Natural killer cell (primary cell): ENCODE measurements at regions not wholly inside any gene's neighbourhood (a gene's known extent, or its start where the extent isn't known, plus 50 kb on each side); places are given as distances from the start of the nearest gene placed in this dataset.

Experiments
- ATAC-seq, 3 donors: fragments of 150-1000 bp in 2 of 3; fragments of 200-7000 bp in 1 of 3; cut with Tn5 transposase; 1 replicate in 1 of 3; 2 replicates in 2 of 3; pipeline ENCODE4 v1.10.0; 2021; ENCODE audit warnings: mild to moderate bottlenecking in 2 of 3, moderate library complexity in 2 of 3
- DNase-seq, 2 donors: peaks; one replicate each; pipeline versions ENCODE4 v3.0.0 to v3.0.0-alpha.2; 2013 to 2021; ENCODE audit warnings: mixed read lengths in 1 of 2
- H3K27ac ChIP-seq: one replicate; pipeline ENCODE4 v1.5.1; 2013; ENCODE audit warnings: mild to moderate bottlenecking, low read length
- H3K27me3 ChIP-seq: one replicate; pipeline ENCODE4 v1.6.1; 2013; ENCODE audit warnings: low read length; ENCODE audit not compliant: control insufficient read depth, insufficient read depth
- H3K36me3 ChIP-seq: one replicate; pipeline ENCODE4 v1.6.1; 2013; ENCODE audit warnings: low read length; ENCODE audit not compliant: control insufficient read depth, insufficient read depth
- H3K4me1 ChIP-seq: one replicate; pipeline ENCODE4 v1.6.1; 2013; ENCODE audit warnings: low read length; ENCODE audit not compliant: control insufficient read depth, insufficient read depth
- H3K4me3 ChIP-seq: one replicate; pipeline ENCODE4 v1.5.1; 2013; ENCODE audit warnings: low read length
- H3K9me3 ChIP-seq: one replicate; pipeline ENCODE4 v1.6.1; 2013; ENCODE audit warnings: low read length; ENCODE audit not compliant: control insufficient read depth, insufficient read depth
- H3K27ac Mint-ChIP-seq, 2 donors: one replicate each; pipeline ENCODE4 v1.8.0; 2022; ENCODE audit warnings: mild to moderate bottlenecking in 2 of 2, mixed read lengths in 2 of 2, moderate library complexity in 1 of 2
- H3K27me3 Mint-ChIP-seq, 2 donors: one replicate each; pipeline ENCODE4 v1.8.0; 2022; ENCODE audit warnings: low read depth in 2 of 2, mixed read lengths in 2 of 2
- H3K36me3 Mint-ChIP-seq: one replicate; pipeline ENCODE4 v1.8.0; 2022; ENCODE audit warnings: mixed read lengths
- H3K4me1 Mint-ChIP-seq, 2 donors: one replicate each; pipeline ENCODE4 v1.8.0; 2022; ENCODE audit warnings: mixed read lengths in 2 of 2
- H3K4me3 Mint-ChIP-seq: one replicate; pipeline ENCODE4 v1.8.0; 2022; ENCODE audit warnings: mild to moderate bottlenecking, moderate library complexity, mixed read lengths
- H3K9me3 Mint-ChIP-seq, 2 donors: one replicate each; pipeline ENCODE4 v1.8.0; 2022; ENCODE audit warnings: mixed read lengths in 2 of 2
- CTCF ChIP-seq: fragments of 200-600 bp; IDR thresholded peaks from one replicate; pipeline ENCODE4 v1.8.0; 2022; ENCODE audit warnings: antibody characterized with exemption
- WGBS: methylation state at CpG from one replicate; pipeline ENCODE4 v1.1.7; 2013; ENCODE audit warnings: missing lambda C conversion rate; ENCODE audit not compliant: insufficient coverage; 5-methylcytosine and 5-hydroxymethylcytosine counted together
- intact Hi-C: fragments of 100-400 bp; cut with micrococcal nuclease; formaldehyde crosslinking; loops from one replicate; pipeline ENCODE4 v1.14.2; 2022

DNA sequence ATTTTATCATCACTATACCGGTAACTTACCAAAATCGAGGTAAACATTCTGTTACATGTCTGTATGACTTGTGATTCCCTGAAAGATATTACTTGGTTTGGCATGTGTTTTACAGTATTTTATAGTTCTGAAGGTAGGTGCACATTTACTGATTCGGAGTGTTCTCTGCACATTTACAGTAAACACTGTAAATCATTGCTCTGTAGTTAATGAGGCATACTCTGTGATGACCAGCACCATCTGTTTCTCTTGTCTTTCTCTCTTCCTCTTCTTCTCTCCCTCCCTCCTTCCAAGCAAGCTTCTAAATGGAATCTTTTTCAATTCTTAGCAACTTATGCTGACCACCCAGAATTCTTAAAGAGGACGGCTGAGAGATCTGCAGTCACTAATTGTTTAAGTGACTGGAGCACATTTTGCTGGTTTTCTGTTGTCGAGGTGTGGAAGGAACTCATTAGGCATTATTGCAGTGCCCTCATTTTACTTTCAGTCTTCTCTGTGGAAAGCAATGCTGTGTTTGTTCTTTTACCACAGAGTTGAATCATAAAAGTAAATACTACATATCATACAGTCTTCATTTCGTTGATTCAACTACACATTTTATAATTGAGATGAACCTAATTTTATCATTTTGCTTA is 126.5 kb downstream of the UTRN start:
- peak; percentile 46 to 59 (median 54) for ATAC-seq
- no peak overlapping the region for H3K27ac ChIP-seq
- no peaks in the 10 kb centered on the region for H3K27me3 ChIP-seq
- H3K4me3 Mint-ChIP-seq: peak overlapping the region; percentile 83
- peaks cover 26% of the 10 kb centered on the region for H3K4me1 ChIP-seq
- 41% methylated on average over 3 of the region's 6 CpGs for WGBS
- intact Hi-C loops: loop anchor here (5.0 kb wide), 2 partner anchors 34 to 59 kb away; no protein-coding TSS in a partner anchor
- no peaks in the 10 kb centered on the region for H3K36me3 ChIP-seq
- H3K9me3 ChIP-seq: no peaks in the 10 kb centered on the region
- TF ChIP-seq CTCF: no peak
- H3K27me3 Mint-ChIP-seq: no peaks in the 10 kb centered on the region
- no peaks in the 10 kb centered on the region for H3K9me3 Mint-ChIP-seq
- peaks cover 6% of the 10 kb centered on the region for H3K36me3 Mint-ChIP-seq
- H3K4me3 ChIP-seq: no peak overlapping the region
- peak overlapping the region; percentile 84 to 91 for H3K27ac Mint-ChIP-seq
- H3K4me1 Mint-ChIP-seq: peaks cover 81 to 86% of the 10 kb centered on the region in 2 donors
- peak in 1 of 2 donors; percentile 28 for DNase-seq

- ATAC-seq (peak; percentile 64 to 75 (median 73)), DNase-seq (peak; percentile 18 to 22)
- H3K27ac ChIP-seq: no peak overlapping the region
- no peaks in the 10 kb centered on the region for H3K9me3 ChIP-seq
- Mint-ChIP-seq H3K27ac (peak overlapping the region; percentile 84 to 91), H3K36me3 (peaks cover 6% of the 10 kb centered on the region), H3K9me3 (no peaks in the 10 kb centered on the region), H3K27me3 (no peaks in the 10 kb centered on the region), H3K4me3 (peak overlapping the region; percentile 14), H3K4me1 (peaks cover 78 to 82% of the 10 kb centered on the region in 2 donors)
- no peak for TF ChIP-seq CTCF
- no peaks in the 10 kb centered on the region for H3K36me3 ChIP-seq
- 65% methylated on average over 2 of the region's 4 CpGs for WGBS
- intact Hi-C loops: loop anchor here (5.0 kb wide), 2 partner anchors 36 to 61 kb away; no protein-coding TSS in a partner anchor
- no peak overlapping the region for H3K4me3 ChIP-seq
- no peaks in the 10 kb centered on the region for H3K27me3 ChIP-seq
- H3K4me1 ChIP-seq: peaks cover 26% of the 10 kb centered on the region
These were observed 128.3 kb downstream of the UTRN start for GRCh38 chr6:144413418-144413817.

- no peak for DNase-seq
- intact Hi-C loops: no loop called here
- Mint-ChIP-seq H3K27ac (peak overlapping the region; percentile 77 to 84), H3K4me3 (peak overlapping the region; percentile 9), H3K27me3 (no peaks in the 10 kb centered on the region), H3K4me1 (peaks cover 80 to 84% of the 10 kb centered on the region in 2 donors), H3K9me3 (no peaks in the 10 kb centered on the region), H3K36me3 (peaks cover 6% of the 10 kb centered on the region)
- no peaks in the 10 kb centered on the region for H3K27me3 ChIP-seq
- H3K36me3 ChIP-seq: no peaks in the 10 kb centered on the region
- no peak for TF ChIP-seq CTCF
- no peaks in the 10 kb centered on the region for H3K9me3 ChIP-seq
- WGBS: 100% methylated on average over 3 of the region's 3 CpGs
- H3K27ac ChIP-seq: no peak overlapping the region
- no peak overlapping the region for H3K4me3 ChIP-seq
- H3K4me1 ChIP-seq: peaks cover 34% of the 10 kb centered on the region
- no peak for ATAC-seq
These were observed 129.9 kb downstream of the UTRN start for GRCh38 chr6:144415014-144415413.

DNA sequence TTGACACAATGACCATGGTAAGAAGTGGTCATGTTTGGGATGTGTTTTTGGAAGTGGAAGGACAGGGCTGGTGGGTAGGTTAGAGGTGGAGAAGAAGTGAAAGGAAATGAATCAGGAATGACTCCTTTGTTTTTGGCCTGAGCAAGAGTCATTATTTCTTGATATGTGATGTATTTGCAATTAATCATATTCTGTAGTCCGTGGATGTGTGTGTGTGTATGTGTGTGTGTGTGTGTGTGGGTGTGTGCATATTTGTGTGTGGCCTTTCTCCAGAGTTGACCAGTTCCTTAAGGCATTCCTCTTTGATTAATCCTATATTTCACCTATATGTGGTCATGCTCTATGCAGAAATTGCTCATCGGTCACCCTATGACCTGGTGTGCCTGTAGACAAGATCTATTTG is 130.7 kb downstream of the UTRN start:
- Mint-ChIP-seq H3K4me1 (peaks cover 85 to 87% of the 10 kb centered on the region in 2 donors), H3K4me3 (no peak overlapping the region), H3K27ac (peak overlapping the region; percentile 77 to 84), H3K27me3 (no peaks in the 10 kb centered on the region), H3K36me3 (peaks cover 6% of the 10 kb centered on the region), H3K9me3 (no peaks in the 10 kb centered on the region)
- H3K4me1 ChIP-seq: peaks cover 35% of the 10 kb centered on the region
- H3K36me3 ChIP-seq: no peaks in the 10 kb centered on the region
- H3K9me3 ChIP-seq: no peaks in the 10 kb centered on the region
- intact Hi-C loops: no loop called here
- DNase-seq (no peak), ATAC-seq (no peak)
- no peak for TF ChIP-seq CTCF
- WGBS: 73% methylated on average over 1 of the region's 2 CpGs
- no peaks in the 10 kb centered on the region for H3K27me3 ChIP-seq
- H3K4me3 ChIP-seq: no peak overlapping the region
- no peak overlapping the region for H3K27ac ChIP-seq
